CD4-positive, alpha-beta memory T cell (primary cell): ENCODE measurements at regions not wholly inside any gene's neighbourhood (a gene's known extent, or its start where the extent isn't known, plus 50 kb on each side); places are given as distances from the start of the nearest gene placed in this dataset.
"Not testable (repeated sequence)": the region's sequence is repeated elsewhere in the genome, so short reads cannot be mapped to it uniquely, and the experiment has no call there.

ENCODE experiments used
- CTCF ChIA-PET: fragments of 350-600 bp; sonication (Branson Sonifier 250); formaldehyde crosslinking; loops from one replicate; lab custom pipeline; 2021; ENCODE audit warnings: inconsistent platforms; ENCODE audit not compliant: partially characterized antibody; lab: Charles Lee
- POLR2A ChIA-PET: fragments of 350-600 bp; sonication (Branson Sonifier 250); formaldehyde crosslinking; loops from one replicate; lab custom pipeline; 2021; ENCODE audit not compliant: partially characterized antibody; lab: Charles Lee
- DNase-seq, 5 donors: peaks; one replicate each; pipeline versions ENCODE4 v3.0.0 to v3.0.0-alpha.2; 2020 to 2022; ENCODE audit warnings: mixed read lengths in 1 of 5
- H3K27ac ChIP-seq: one replicate; pipeline ENCODE4 v1.7.0; 2013; ENCODE audit warnings: low read depth, low read length
- H3K27me3 ChIP-seq: 2 replicates; pipeline ENCODE4 v1.7.0; 2013; ENCODE audit warnings: mild to moderate bottlenecking, low read length, moderate library complexity; ENCODE audit not compliant: insufficient read depth
- H3K36me3 ChIP-seq: 2 replicates; pipeline ENCODE4 v1.7.0; 2013; ENCODE audit warnings: mild to moderate bottlenecking, low read length, moderate library complexity; ENCODE audit not compliant: insufficient read depth
- H3K4me1 ChIP-seq: 2 replicates; pipeline ENCODE4 v1.7.0; 2013; ENCODE audit warnings: mild to moderate bottlenecking, low read length, moderate library complexity; ENCODE audit not compliant: insufficient read depth
- H3K4me3 ChIP-seq, 2 donors: one replicate each; pipeline ENCODE4 v1.7.0; 2013; ENCODE audit warnings: low read length in 2 of 2, mild to moderate bottlenecking in 1 of 2
- H3K9me3 ChIP-seq, 2 donors: one replicate each; pipeline ENCODE4 v1.7.0; 2013; ENCODE audit warnings: low read length in 2 of 2, control low read depth in 1 of 2; ENCODE audit not compliant: control insufficient read depth in 1 of 2
- H3K27ac Mint-ChIP-seq, 7 donors: one replicate each; pipeline ENCODE4 v1.8.0; 2020 to 2021; ENCODE audit warnings: mixed read lengths in 7 of 7, mild to moderate bottlenecking in 6 of 7, inconsistent platforms in 3 of 7, moderate library complexity in 3 of 7
- H3K27me3 Mint-ChIP-seq, 2 donors: one replicate each; pipeline ENCODE4 v1.8.0; 2020 to 2021; ENCODE audit warnings: mixed read lengths in 2 of 2
- H3K36me3 Mint-ChIP-seq, 2 donors: one replicate each; pipeline ENCODE4 v1.8.0; 2020 to 2021; ENCODE audit warnings: mixed read lengths in 2 of 2, inconsistent platforms in 1 of 2, mild to moderate bottlenecking in 1 of 2
- H3K4me1 Mint-ChIP-seq, 4 donors: one replicate each; pipeline ENCODE4 v1.8.0; 2020 to 2021; ENCODE audit warnings: mixed read lengths in 4 of 4, mild to moderate bottlenecking in 1 of 4
- H3K4me3 Mint-ChIP-seq, 8 donors: one replicate each; pipeline ENCODE4 v1.8.0; 2020 to 2021; ENCODE audit warnings: mixed read lengths in 8 of 8, mild to moderate bottlenecking in 7 of 8, moderate library complexity in 6 of 8, inconsistent platforms in 3 of 8
- H3K9me3 Mint-ChIP-seq, 8 donors: one replicate each; pipeline ENCODE4 v1.8.0; 2020 to 2021; ENCODE audit warnings: mixed read lengths in 8 of 8, mild to moderate bottlenecking in 5 of 8, inconsistent platforms in 3 of 8, moderate library complexity in 1 of 8
- intact Hi-C: fragments of 100-400 bp; cut with micrococcal nuclease; formaldehyde crosslinking; loops from one replicate; pipeline ENCODE4 v1.15.1; 2023

DNA sequence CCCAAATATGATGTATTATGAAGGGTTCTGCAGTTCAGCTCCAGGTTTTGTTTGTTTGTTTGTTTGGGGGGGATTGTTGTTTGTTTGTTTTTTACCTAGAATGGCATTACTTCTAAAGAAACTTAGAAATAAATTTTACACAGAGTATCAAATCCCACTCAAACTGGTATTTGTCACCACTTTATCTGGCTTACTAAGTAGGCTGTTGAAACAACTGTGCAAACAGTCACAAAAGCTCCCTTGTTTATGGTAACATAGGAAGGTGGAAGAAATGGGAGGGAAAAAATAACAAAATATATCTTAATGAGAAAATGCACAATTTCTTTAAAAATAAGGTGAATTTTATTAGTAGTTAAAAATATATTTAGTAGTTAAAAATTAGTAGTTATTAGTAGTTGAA, 108.3 kb upstream of the ANO5 start:
- H3K4me1 Mint-ChIP-seq: no peaks in the 10 kb centered on the region
- Histone ChIP-seq H3K36me3 (no peaks in the 10 kb centered on the region), H3K4me1 (no peaks in the 10 kb centered on the region), H3K27ac (no peak overlapping the region), H3K27me3 (no peaks in the 10 kb centered on the region), H3K4me3 (no peak overlapping the region), H3K9me3 (no peaks in the 10 kb centered on the region)
- CTCF ChIA-PET: no interaction called here
- H3K27ac Mint-ChIP-seq: no peak overlapping the region
- H3K36me3 Mint-ChIP-seq: no peaks in the 10 kb centered on the region
- POLR2A ChIA-PET: no interaction called here
- intact Hi-C loops: no loop called here
- peaks cover 1 to 18% (median 6%) of the 10 kb centered on the region in 8 donors for H3K9me3 Mint-ChIP-seq
- no peak for DNase-seq
- H3K27me3 Mint-ChIP-seq: no peaks in the 10 kb centered on the region
- H3K4me3 Mint-ChIP-seq: no peak overlapping the region

GRCh38 chr11:22089609-22090008, 103.3 kb upstream of the ANO5 start:
- Histone ChIP-seq H3K4me1 (no peaks in the 10 kb centered on the region), H3K9me3 (no peaks in the 10 kb centered on the region), H3K27ac (no peak overlapping the region), H3K27me3 (no peaks in the 10 kb centered on the region), H3K4me3 (no peak overlapping the region), H3K36me3 (no peaks in the 10 kb centered on the region)
- H3K36me3 Mint-ChIP-seq: no peaks in the 10 kb centered on the region
- no peak overlapping the region for H3K4me3 Mint-ChIP-seq
- CTCF ChIA-PET: no interaction called here
- intact Hi-C loops: no loop called here
- H3K4me1 Mint-ChIP-seq: no peaks in the 10 kb centered on the region
- no peak for DNase-seq
- H3K27me3 Mint-ChIP-seq: no peaks in the 10 kb centered on the region
- no peak overlapping the region for H3K27ac Mint-ChIP-seq
- peaks cover 0 to 16% (median 7%) of the 10 kb centered on the region in 8 donors for H3K9me3 Mint-ChIP-seq
- POLR2A ChIA-PET: no interaction called here

GRCh38 chr11:22106566-22106965, 86.3 kb upstream of the ANO5 start:
- Mint-ChIP-seq H3K27ac (no peak overlapping the region), H3K27me3 (no peaks in the 10 kb centered on the region), H3K9me3 (peaks cover 0 to 22% (median 7%) of the 10 kb centered on the region in 8 donors), H3K4me1 (no peaks in the 10 kb centered on the region), H3K4me3 (no peak overlapping the region), H3K36me3 (no peaks in the 10 kb centered on the region)
- H3K9me3 ChIP-seq: no peaks in the 10 kb centered on the region
- intact Hi-C loops: no loop called here
- no peaks in the 10 kb centered on the region for H3K4me1 ChIP-seq
- no peaks in the 10 kb centered on the region for H3K36me3 ChIP-seq
- no peak overlapping the region for H3K4me3 ChIP-seq
- H3K27me3 ChIP-seq: no peaks in the 10 kb centered on the region
- ChIA-PET POLR2A (no interaction called here), CTCF (no interaction called here)
- no peak overlapping the region for H3K27ac ChIP-seq
- DNase-seq: no peak

GRCh38 chr11:22115470-22116029, 77.3 kb upstream of the ANO5 start:
- Mint-ChIP-seq H3K4me3 (no peak overlapping the region), H3K9me3 (peaks cover 0 to 16% (median 1%) of the 10 kb centered on the region in 8 donors), H3K27me3 (no peaks in the 10 kb centered on the region), H3K4me1 (no peaks in the 10 kb centered on the region), H3K36me3 (no peaks in the 10 kb centered on the region), H3K27ac (no peak overlapping the region)
- Histone ChIP-seq H3K27me3 (no peaks in the 10 kb centered on the region), H3K4me1 (no peaks in the 10 kb centered on the region), H3K27ac (no peak overlapping the region), H3K36me3 (no peaks in the 10 kb centered on the region), H3K9me3 (no peaks in the 10 kb centered on the region), H3K4me3 (no peak overlapping the region)
- DNase-seq: no peak
- CTCF ChIA-PET: no interaction called here
- POLR2A ChIA-PET: no interaction called here
- intact Hi-C loops: no loop called here

GRCh38 chr11:22127981-22128380, 64.9 kb upstream of the ANO5 start:
- H3K27me3 Mint-ChIP-seq, DNase-seq, H3K36me3 Mint-ChIP-seq, H3K4me1 ChIP-seq, H3K27me3 ChIP-seq, POLR2A ChIA-PET, CTCF ChIA-PET, H3K36me3 ChIP-seq, H3K4me3 ChIP-seq, H3K9me3 ChIP-seq, H3K4me3 Mint-ChIP-seq, H3K27ac ChIP-seq, H3K4me1 Mint-ChIP-seq, intact Hi-C loops: not testable (repeated sequence)
- H3K9me3 Mint-ChIP-seq: peaks cover 0 to 44% (median 32%) of the 10 kb centered on the region in 8 donors
- H3K27ac Mint-ChIP-seq: peak overlapping the region in 1 of 7 donors; percentile 17

DNA sequence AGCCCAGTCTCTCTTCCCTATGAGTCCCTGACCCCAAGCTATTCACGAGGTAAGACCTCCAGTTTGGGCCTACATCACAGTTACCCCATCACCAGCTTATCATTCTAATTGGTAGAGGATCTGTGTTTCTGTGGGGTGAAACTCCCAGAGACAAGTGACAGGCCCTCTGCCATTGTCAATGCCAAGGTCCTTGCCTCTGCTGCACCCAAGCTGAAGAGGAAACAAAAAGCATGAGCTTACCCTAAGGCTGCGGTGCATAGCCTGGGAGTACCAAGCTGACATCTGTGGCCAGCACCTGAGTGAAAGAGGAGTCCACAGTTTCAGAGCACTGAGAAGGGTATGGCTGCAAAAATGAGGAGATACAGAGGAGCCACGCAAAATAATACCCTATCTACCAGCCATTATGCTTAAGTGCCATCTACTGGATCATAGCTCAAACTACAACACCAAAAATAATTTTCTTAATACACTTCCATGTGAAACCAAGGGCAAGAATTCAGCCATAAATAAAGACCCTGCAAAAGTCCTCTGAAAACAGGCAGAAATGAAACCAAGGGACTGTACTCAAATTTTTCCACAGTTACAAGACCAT, 62.3 kb upstream of the ANO5 start:
- Mint-ChIP-seq H3K27me3 (no peaks in the 10 kb centered on the region), H3K9me3 (peaks cover 1 to 42% (median 28%) of the 10 kb centered on the region in 8 donors), H3K36me3 (no peaks in the 10 kb centered on the region), H3K27ac (no peak overlapping the region), H3K4me1 (no peaks in the 10 kb centered on the region), H3K4me3 (no peak overlapping the region)
- Histone ChIP-seq H3K9me3 (no peaks in the 10 kb centered on the region), H3K4me1 (no peaks in the 10 kb centered on the region), H3K27me3 (no peaks in the 10 kb centered on the region), H3K4me3 (no peak overlapping the region), H3K27ac (no peak overlapping the region), H3K36me3 (no peaks in the 10 kb centered on the region)
- no peak for DNase-seq
- ChIA-PET CTCF (no interaction called here), POLR2A (no interaction called here)
- intact Hi-C loops: no loop called here

DNA sequence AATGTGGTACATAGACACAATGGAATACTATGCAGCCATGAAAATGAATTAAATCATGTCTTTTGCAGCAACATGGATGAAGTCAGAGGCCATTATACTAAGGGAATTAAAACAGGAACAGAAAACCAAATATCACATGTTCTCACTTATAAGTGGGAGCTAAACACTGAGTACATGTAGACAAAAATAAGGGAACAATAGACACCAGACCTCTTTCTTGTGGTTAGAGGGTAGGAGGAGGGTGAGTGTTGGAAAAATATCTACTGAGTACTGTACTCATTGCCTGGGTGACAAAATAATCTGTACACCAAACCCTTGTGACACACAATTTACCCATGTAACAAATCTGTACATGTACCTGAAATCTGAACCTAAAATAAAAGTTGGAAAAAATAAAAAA, 59.1 kb upstream of the ANO5 start:
- H3K36me3 Mint-ChIP-seq: no peaks in the 10 kb centered on the region
- intact Hi-C loops: no loop called here
- H3K4me3 ChIP-seq: no peak overlapping the region
- no peak for DNase-seq
- H3K27me3 Mint-ChIP-seq: no peaks in the 10 kb centered on the region
- no peaks in the 10 kb centered on the region for H3K36me3 ChIP-seq
- no peak overlapping the region for H3K27ac ChIP-seq
- no peaks in the 10 kb centered on the region for H3K27me3 ChIP-seq
- CTCF ChIA-PET: no interaction called here
- H3K9me3 Mint-ChIP-seq: peaks cover 2 to 20% (median 11%) of the 10 kb centered on the region in 8 donors
- POLR2A ChIA-PET: no interaction called here
- H3K9me3 ChIP-seq: no peaks in the 10 kb centered on the region
- H3K4me1 Mint-ChIP-seq: no peaks in the 10 kb centered on the region
- no peak overlapping the region for H3K27ac Mint-ChIP-seq
- no peak overlapping the region for H3K4me3 Mint-ChIP-seq
- no peaks in the 10 kb centered on the region for H3K4me1 ChIP-seq
